Endothelial cell of umbilical vein (primary cell): ENCODE measurements at regions not wholly inside any gene's neighbourhood (a gene's known extent, or its start where the extent isn't known, plus 50 kb on each side); places are given as distances from the start of the nearest gene placed in this dataset.
"Not testable (repeated sequence)": the region's sequence is repeated elsewhere in the genome, so short reads cannot be mapped to it uniquely, and the experiment has no call there.

ENCODE experiments used
- BruUV-seq: library from RNA; stranded (reverse); fragments of 400-500 nt; replicated peaks from 2 replicates; lab custom pipeline; 2021; lab: Mats Ljungman, UMichigan
- CTCF ChIA-PET: fragments of 300-600, 350-600 bp; sonication (Branson Sonifier 250); formaldehyde crosslinking; loops from one replicate; lab custom pipeline; 2021; ENCODE audit warnings: antibody characterized with exemption, inconsistent platforms; lab: Charles Lee
- POLR2A ChIA-PET: fragments of 300-600, 350-600 bp; sonication (Branson Sonifier 250); formaldehyde crosslinking; loops from one replicate; lab custom pipeline; 2021; ENCODE audit warnings: antibody characterized with exemption, inconsistent platforms; lab: Charles Lee
- DNase-seq: peaks from one replicate; pipeline ENCODE4 v3.0.0-alpha.2; 2011; ENCODE audit warnings: low read depth, low spot score
- FAIRE-seq: peaks from 2 replicates; lab custom pipeline; 2011; peaks lifted over from hg19 to GRCh38; lab: Jason Lieb, UNC
- H2AFZ ChIP-seq: 2 replicates; pipeline ENCODE4 v1.6.0; 2012; ENCODE audit warnings: low read depth, low read length, control low read depth, inconsistent platforms
- H3K27ac ChIP-seq: 2 replicates; pipeline ENCODE4 v1.5.1; 2011; ENCODE audit warnings: low read depth, mild to moderate bottlenecking, control low read depth, low read length, moderate library complexity; ENCODE audit not compliant: insufficient read depth
- H3K27me3 ChIP-seq, 2 experiments: 2 replicates each; pipeline versions ENCODE4 v1.6.0 to v1.6.1; 2011; ENCODE audit warnings: low read length in 2 of 2, mixed read lengths in 1 of 2; ENCODE audit not compliant: control insufficient read depth in 2 of 2, insufficient read depth in 2 of 2
- H3K36me3 ChIP-seq, 2 experiments: 2 replicates in 1 of 2; 3 replicates in 1 of 2; pipeline ENCODE4 v1.5.1; 2011; ENCODE audit warnings: low read length in 2 of 2, mild to moderate bottlenecking in 1 of 2, moderate library complexity in 1 of 2; ENCODE audit not compliant: control insufficient read depth in 2 of 2, insufficient read depth in 2 of 2; ENCODE audit errors: extremely low read depth in 1 of 2
- H3K4me1 ChIP-seq: 3 replicates; pipeline ENCODE4 v1.5.1; 2011; ENCODE audit warnings: mild to moderate bottlenecking, low read length; ENCODE audit not compliant: control insufficient read depth, insufficient read depth; ENCODE audit errors: extremely low read depth
- H3K4me2 ChIP-seq: 2 replicates; pipeline ENCODE4 v1.6.1; 2011; ENCODE audit warnings: low read length, control low read depth, mixed read lengths; ENCODE audit not compliant: insufficient read depth
- H3K4me3 ChIP-seq, 3 experiments: fragments of 200-600 bp in 1 of 3; sonication (generic), shearing (Covaris generic) in 1 of 3; replicated peaks in 1 of 3; 2 replicates each; pipeline ENCODE4 v1.5.1; 2011 to 2016; ENCODE audit warnings: control low read depth in 3 of 3, low read length in 3 of 3, mild to moderate bottlenecking in 2 of 3, inconsistent platforms in 1 of 3, low read depth in 1 of 3, moderate library complexity in 1 of 3; ENCODE audit not compliant: insufficient read depth in 1 of 3
- H3K79me2 ChIP-seq: 2 replicates; pipeline ENCODE4 v1.6.0; 2012; ENCODE audit warnings: low read length, inconsistent platforms; ENCODE audit not compliant: control insufficient read depth, insufficient read depth
- H3K9ac ChIP-seq: replicated peaks from 2 replicates; pipeline ENCODE3; 2011; ENCODE audit warnings: low read length, control low read depth; ENCODE audit not compliant: insufficient read depth; ENCODE audit errors: extremely low read depth
- H3K9me1 ChIP-seq: replicated peaks from 3 replicates; pipeline ENCODE4 v1.6.0; 2011; ENCODE audit warnings: mild to moderate bottlenecking, low read length; ENCODE audit not compliant: control insufficient read depth, insufficient read depth; ENCODE audit errors: extremely low read depth
- H3K9me3 ChIP-seq: replicated peaks from 2 replicates; pipeline ENCODE4 v1.5.1; 2012; ENCODE audit warnings: low read length, inconsistent platforms; ENCODE audit not compliant: control insufficient read depth, insufficient read depth
- H4K20me1 ChIP-seq: replicated peaks from 2 replicates; pipeline ENCODE3; 2011; ENCODE audit warnings: mild to moderate bottlenecking, low read length; ENCODE audit not compliant: control insufficient read depth, insufficient read depth; ENCODE audit errors: extremely low read depth
- MYC ChIP-seq: IDR thresholded peaks from one replicate; pipeline ENCODE4 v1.6.1; 2011; ENCODE audit warnings: mild to moderate bottlenecking, low read depth, low read length
- dilution Hi-C: fragments of 300-500 bp; cut with MboI; formaldehyde crosslinking; loops from one replicate; pipeline ENCODE4 v1.15.0; 2019; ENCODE audit warnings: low sequenced_read_pairs; ENCODE audit not compliant: extremely low pct_ligation_motif_present
- intact Hi-C: fragments of 100-400 bp; cut with micrococcal nuclease; formaldehyde crosslinking; loops from one replicate; pipeline ENCODE4 v1.10.0; 2022

GRCh38 chr15:69616558-69616957 is 163.9 kb downstream of the RPLP1 start:
- DNase-seq, result no peak
- CTCF ChIA-PET, result interaction anchor here (0.6 kb wide), 1 partner anchor 10 kb away, joined by 3 read pairs; no protein-coding TSS in a partner anchor
- POLR2A ChIA-PET, result no interaction called here
- Histone ChIP-seq H3K79me2 (no peaks in the 10 kb centered on the region), H3K36me3 (no peaks in the 10 kb centered on the region), H2AFZ (no peak overlapping the region), H3K27ac (no peak overlapping the region), H3K9ac (no peak overlapping the region), H3K27me3 (no peaks in the 10 kb centered on the region), H3K4me2 (no peak overlapping the region), H4K20me1 (no peaks in the 10 kb centered on the region), H3K4me1 (no peaks in the 10 kb centered on the region), H3K9me1 (no peaks in the 10 kb centered on the region), H3K4me3 (no peak overlapping the region), H3K9me3 (no peaks in the 10 kb centered on the region)
- TF ChIP-seq MYC, result no peak
- intact Hi-C loops, result no loop called here
- no peak for FAIRE-seq
- dilution Hi-C loops, result no loop called here
- BruUV-seq, result no TSS peak

GRCh38 chr15:69617144-69617543 is 164.5 kb downstream of the RPLP1 start:
- intact Hi-C loops, H3K36me3 ChIP-seq, H3K4me2 ChIP-seq, dilution Hi-C loops, DNase-seq, H3K4me3 ChIP-seq, FAIRE-seq, CTCF ChIA-PET, H3K27ac ChIP-seq, H3K9ac ChIP-seq, BruUV-seq, POLR2A ChIA-PET, H3K27me3 ChIP-seq, H3K4me1 ChIP-seq, H2AFZ ChIP-seq, H3K9me1 ChIP-seq, H3K9me3 ChIP-seq, H3K79me2 ChIP-seq, H4K20me1 ChIP-seq: not testable (repeated sequence)
